ENCODE measurements at regions not wholly inside any gene's neighbourhood (a gene's known extent, or its start where the extent isn't known, plus 50 kb on each side); places are given as distances from the start of the nearest gene placed in this dataset.

- TF ChIP-seq MYC (IDR thresholded peaks at IDR 0.05; ENCODE audit: low read depth, low read length) (no peak), CTCF (IDR thresholded peaks at IDR 0.05; ENCODE audit: low read depth, low read length) (no peak), MAX (IDR thresholded peaks at IDR 0.05; ENCODE audit: low read depth, low read length) (no peak), POLR2A (IDR thresholded peaks at IDR 0.05; ENCODE audit: extremely low read depth, insufficient read length) (no peak)
- H3K4me3 ChIP-seq (ENCODE audit: low read depth, low read length) = no peak overlapping the region
- DNase-seq (ENCODE audit: low read depth) = no peak
Measured at GRCh38 chr1:30471307-30471706, 252.1 kb downstream of the MATN1 start.

- no peak overlapping the region for H3K4me3 ChIP-seq (ENCODE audit: low read depth, low read length)
- no peak for TF ChIP-seq CTCF (IDR thresholded peaks at IDR 0.05; ENCODE audit: low read depth, low read length)
- no peak for TF ChIP-seq MAX (IDR thresholded peaks at IDR 0.05; ENCODE audit: low read depth, low read length)
- TF ChIP-seq MYC (IDR thresholded peaks at IDR 0.05; ENCODE audit: low read depth, low read length) = no peak
- no peak for TF ChIP-seq POLR2A (IDR thresholded peaks at IDR 0.05; ENCODE audit: extremely low read depth, insufficient read length)
- no peak for DNase-seq (ENCODE audit: low read depth)
Measured at GRCh38 chr1:30469426-30469825, 254.0 kb downstream of the MATN1 start.

GRCh38 chr1:30467101-30467500 lies 256.3 kb downstream of the MATN1 start:
- TF ChIP-seq MAX (IDR thresholded peaks at IDR 0.05; ENCODE audit: low read depth, low read length) (no peak), CTCF (IDR thresholded peaks at IDR 0.05; ENCODE audit: low read depth, low read length) (no peak), MYC (IDR thresholded peaks at IDR 0.05; ENCODE audit: low read depth, low read length) (no peak), POLR2A (IDR thresholded peaks at IDR 0.05; ENCODE audit: extremely low read depth, insufficient read length) (no peak)

GRCh38 chr1:30466610-30467009 lies 256.8 kb downstream of the MATN1 start:
- TF ChIP-seq MYC (IDR thresholded peaks at IDR 0.05; ENCODE audit: low read depth, low read length) (no peak), CTCF (IDR thresholded peaks at IDR 0.05; ENCODE audit: low read depth, low read length) (no peak), POLR2A (IDR thresholded peaks at IDR 0.05; ENCODE audit: extremely low read depth, insufficient read length) (no peak), MAX (IDR thresholded peaks at IDR 0.05; ENCODE audit: low read depth, low read length) (no peak)
- DNase-seq (ENCODE audit: low read depth) = no peak
- no peak overlapping the region for H3K4me3 ChIP-seq (ENCODE audit: low read depth, low read length)

More at GRCh38 chr1:30467101-30467500, 256.3 kb downstream of the MATN1 start:
- no peak overlapping the region for H3K4me3 ChIP-seq (ENCODE audit: low read depth, low read length)
- DNase-seq (ENCODE audit: low read depth) = no peak

- H3K4me3 ChIP-seq (ENCODE audit: low read depth, low read length) = no peak overlapping the region
- TF ChIP-seq MYC (IDR thresholded peaks at IDR 0.05; ENCODE audit: low read depth, low read length) (no peak), POLR2A (IDR thresholded peaks at IDR 0.05; ENCODE audit: extremely low read depth, insufficient read length) (no peak), CTCF (IDR thresholded peaks at IDR 0.05; ENCODE audit: low read depth, low read length) (no peak), MAX (IDR thresholded peaks at IDR 0.05; ENCODE audit: low read depth, low read length) (no peak)
- no peak for DNase-seq (ENCODE audit: low read depth)
Measured at GRCh38 chr1:30466026-30466425, 257.4 kb downstream of the MATN1 start.

GRCh38 chr1:30465096-30465495 lies 258.3 kb downstream of the MATN1 start:
- no peak overlapping the region for H3K4me3 ChIP-seq (ENCODE audit: low read depth, low read length)
- no peak for DNase-seq (ENCODE audit: low read depth)
- TF ChIP-seq MAX (IDR thresholded peaks at IDR 0.05; ENCODE audit: low read depth, low read length) (no peak), MYC (IDR thresholded peaks at IDR 0.05; ENCODE audit: low read depth, low read length) (no peak), POLR2A (IDR thresholded peaks at IDR 0.05; ENCODE audit: extremely low read depth, insufficient read length) (no peak), CTCF (IDR thresholded peaks at IDR 0.05; ENCODE audit: low read depth, low read length) (no peak)

Data from NB4 (cell line).